Naive thymus-derived CD4-positive, alpha-beta T cell (primary cell): ENCODE measurements at regions not wholly inside any gene's neighbourhood (a gene's known extent, or its start where the extent isn't known, plus 50 kb on each side); places are given as distances from the start of the nearest gene placed in this dataset.

ENCODE experiments used
- ATAC-seq: fragments of 150-1000 bp; cut with Tn5 transposase; 2 replicates; pipeline ENCODE4 v1.10.0; 2021; ENCODE audit warnings: mild to moderate bottlenecking, moderate library complexity
- CTCF ChIA-PET: fragments of 350-600 bp; sonication (Branson Sonifier 250); formaldehyde crosslinking; loops from one replicate; lab custom pipeline; 2021; ENCODE audit warnings: antibody characterized with exemption; lab: Charles Lee
- POLR2A ChIA-PET: fragments of 350-600 bp; sonication (Branson Sonifier 250); formaldehyde crosslinking; loops from one replicate; lab custom pipeline; 2021; ENCODE audit warnings: antibody characterized with exemption, inconsistent platforms; lab: Charles Lee
- DNase-seq, 9 donors: peaks; one replicate each; pipeline versions ENCODE4 v3.0.0 to v3.0.0-alpha.2; 2020 to 2022; ENCODE audit warnings: mixed read lengths in 1 of 9
- H3K27ac ChIP-seq: one replicate; pipeline ENCODE4 v1.7.0; 2013; ENCODE audit warnings: mild to moderate bottlenecking, low read depth, low read length, moderate library complexity
- H3K27me3 ChIP-seq, 2 donors: one replicate each; pipeline ENCODE4 v1.7.0; 2013; ENCODE audit warnings: low read length in 2 of 2, mild to moderate bottlenecking in 2 of 2, moderate library complexity in 2 of 2; ENCODE audit not compliant: control insufficient read depth in 2 of 2, insufficient read depth in 2 of 2
- H3K36me3 ChIP-seq, 3 experiments: 1 replicate in 2 of 3; 2 replicates in 1 of 3; pipeline ENCODE4 v1.7.0; 2013; ENCODE audit warnings: low read length in 3 of 3, mild to moderate bottlenecking in 3 of 3, moderate library complexity in 1 of 3; ENCODE audit not compliant: insufficient read depth in 3 of 3, control insufficient read depth in 2 of 3
- H3K4me1 ChIP-seq, 2 donors: one replicate each; pipeline ENCODE4 v1.7.0; 2013; ENCODE audit warnings: low read length in 2 of 2, mild to moderate bottlenecking in 2 of 2, moderate library complexity in 1 of 2; ENCODE audit not compliant: control insufficient read depth in 2 of 2, insufficient read depth in 2 of 2
- H3K4me3 ChIP-seq: 2 replicates; pipeline ENCODE4 v1.7.0; 2013; ENCODE audit warnings: mild to moderate bottlenecking, low read length
- H3K9me3 ChIP-seq, 3 experiments: 1 replicate in 2 of 3; 2 replicates in 1 of 3; pipeline ENCODE4 v1.7.0; 2013; ENCODE audit warnings: low read length in 3 of 3; ENCODE audit not compliant: control insufficient read depth in 2 of 3
- H3K27ac Mint-ChIP-seq, 9 donors: one replicate each; pipeline ENCODE4 v1.8.0; 2020 to 2022; ENCODE audit warnings: mixed read lengths in 9 of 9, mild to moderate bottlenecking in 8 of 9, moderate library complexity in 5 of 9, inconsistent platforms in 2 of 9
- H3K27me3 Mint-ChIP-seq, 5 donors: one replicate each; pipeline ENCODE4 v1.8.0; 2021 to 2022; ENCODE audit warnings: mixed read lengths in 5 of 5, mild to moderate bottlenecking in 1 of 5
- H3K36me3 Mint-ChIP-seq, 5 donors: one replicate each; pipeline ENCODE4 v1.8.0; 2020 to 2022; ENCODE audit warnings: mixed read lengths in 5 of 5, mild to moderate bottlenecking in 3 of 5, inconsistent platforms in 1 of 5
- H3K4me1 Mint-ChIP-seq, 7 donors: one replicate each; pipeline ENCODE4 v1.8.0; 2020 to 2022; ENCODE audit warnings: mixed read lengths in 7 of 7, mild to moderate bottlenecking in 3 of 7, inconsistent platforms in 1 of 7
- H3K4me3 Mint-ChIP-seq, 10 donors: one replicate each; pipeline ENCODE4 v1.8.0; 2020 to 2022; ENCODE audit warnings: mild to moderate bottlenecking in 10 of 10, mixed read lengths in 10 of 10, moderate library complexity in 6 of 10, inconsistent platforms in 2 of 10
- H3K9me3 Mint-ChIP-seq, 11 donors: one replicate each; pipeline ENCODE4 v1.8.0; 2020 to 2022; ENCODE audit warnings: mixed read lengths in 11 of 11, mild to moderate bottlenecking in 4 of 11, inconsistent platforms in 1 of 11, moderate library complexity in 1 of 11
- intact Hi-C, 2 donors: fragments of 100-400 bp; cut with micrococcal nuclease; formaldehyde crosslinking; loops; one replicate each; pipeline ENCODE4 v1.15.1; 2023

- Mint-ChIP-seq H3K4me1 (no peaks in the 10 kb centered on the region), H3K36me3 (no peaks in the 10 kb centered on the region), H3K9me3 (peaks cover 0 to 16% (median 7%) of the 10 kb centered on the region in 11 donors), H3K4me3 (no peak overlapping the region), H3K27me3 (no peaks in the 10 kb centered on the region), H3K27ac (no peak overlapping the region)
- no peak for DNase-seq
- Histone ChIP-seq H3K27ac (no peak overlapping the region), H3K4me1 (no peaks in the 10 kb centered on the region), H3K4me3 (no peak overlapping the region), H3K9me3 (no peaks in the 10 kb centered on the region), H3K27me3 (no peaks in the 10 kb centered on the region), H3K36me3 (no peaks in the 10 kb centered on the region)
- intact Hi-C loops, result no loop called here
- ChIA-PET CTCF (no interaction called here), POLR2A (no interaction called here)
- no peak for ATAC-seq
Observed at GRCh38 chr10:108230478-108231170, 1066.1 kb upstream of the SORCS1 start.

GRCh38 chr10:108208732-108209131, 1044.2 kb upstream of the SORCS1 start:
- H3K36me3 Mint-ChIP-seq, result peaks cover 0 to 3% (median 0%) of the 10 kb centered on the region in 5 donors

DNA sequence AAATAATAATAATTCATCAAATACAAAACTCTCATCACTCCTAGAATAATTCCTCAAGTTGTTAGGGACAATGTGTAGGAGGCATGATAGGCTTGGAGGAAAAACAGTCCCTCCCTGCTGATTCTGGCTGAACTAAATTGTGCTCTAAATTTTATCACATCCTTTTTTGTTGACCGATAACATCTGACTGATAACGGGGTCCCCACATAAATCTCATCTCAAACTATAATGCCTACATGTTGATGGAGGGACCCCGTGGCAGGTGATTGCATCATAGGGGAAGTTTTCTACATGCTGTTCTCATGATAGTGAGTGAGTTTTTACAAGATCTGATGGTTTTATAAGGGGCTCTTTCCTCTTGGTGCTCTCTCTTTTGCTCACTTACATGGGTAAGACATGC, 1043.5 kb upstream of the SORCS1 start:
- no peak for ATAC-seq
- CTCF ChIA-PET, result no interaction called here
- Mint-ChIP-seq H3K9me3 (peaks cover 0 to 21% (median 7%) of the 10 kb centered on the region in 11 donors), H3K27me3 (no peaks in the 10 kb centered on the region), H3K4me3 (no peak overlapping the region), H3K4me1 (no peaks in the 10 kb centered on the region), H3K36me3 (peaks cover 0 to 3% (median 0%) of the 10 kb centered on the region in 5 donors), H3K27ac (no peak overlapping the region)
- DNase-seq, result no peak
- Histone ChIP-seq H3K27me3 (no peaks in the 10 kb centered on the region), H3K4me1 (no peaks in the 10 kb centered on the region), H3K9me3 (no peaks in the 10 kb centered on the region), H3K36me3 (no peaks in the 10 kb centered on the region), H3K27ac (no peak overlapping the region), H3K4me3 (no peak overlapping the region)
- intact Hi-C loops, result no loop called here
- POLR2A ChIA-PET, result no interaction called here

More at GRCh38 chr10:108208732-108209131, 1044.2 kb upstream of the SORCS1 start:
- ATAC-seq (no peak), DNase-seq (no peak)
- Mint-ChIP-seq H3K4me1 (no peaks in the 10 kb centered on the region), H3K27me3 (no peaks in the 10 kb centered on the region), H3K4me3 (no peak overlapping the region), H3K9me3 (peaks cover 0 to 24% (median 5%) of the 10 kb centered on the region in 11 donors), H3K27ac (no peak overlapping the region)
- Histone ChIP-seq H3K4me3 (no peak overlapping the region), H3K36me3 (no peaks in the 10 kb centered on the region), H3K4me1 (no peaks in the 10 kb centered on the region), H3K27ac (no peak overlapping the region), H3K9me3 (no peaks in the 10 kb centered on the region), H3K27me3 (no peaks in the 10 kb centered on the region)
- POLR2A ChIA-PET, result no interaction called here
- CTCF ChIA-PET, result no interaction called here
- intact Hi-C loops, result no loop called here

- CTCF ChIA-PET, result no interaction called here
- no peaks in the 10 kb centered on the region for H3K27me3 Mint-ChIP-seq
- H3K36me3 Mint-ChIP-seq, result peaks cover 0 to 3% (median 0%) of the 10 kb centered on the region in 5 donors
Observed at GRCh38 chr10:108204528-108205305, 1040.2 kb upstream of the SORCS1 start.

DNA sequence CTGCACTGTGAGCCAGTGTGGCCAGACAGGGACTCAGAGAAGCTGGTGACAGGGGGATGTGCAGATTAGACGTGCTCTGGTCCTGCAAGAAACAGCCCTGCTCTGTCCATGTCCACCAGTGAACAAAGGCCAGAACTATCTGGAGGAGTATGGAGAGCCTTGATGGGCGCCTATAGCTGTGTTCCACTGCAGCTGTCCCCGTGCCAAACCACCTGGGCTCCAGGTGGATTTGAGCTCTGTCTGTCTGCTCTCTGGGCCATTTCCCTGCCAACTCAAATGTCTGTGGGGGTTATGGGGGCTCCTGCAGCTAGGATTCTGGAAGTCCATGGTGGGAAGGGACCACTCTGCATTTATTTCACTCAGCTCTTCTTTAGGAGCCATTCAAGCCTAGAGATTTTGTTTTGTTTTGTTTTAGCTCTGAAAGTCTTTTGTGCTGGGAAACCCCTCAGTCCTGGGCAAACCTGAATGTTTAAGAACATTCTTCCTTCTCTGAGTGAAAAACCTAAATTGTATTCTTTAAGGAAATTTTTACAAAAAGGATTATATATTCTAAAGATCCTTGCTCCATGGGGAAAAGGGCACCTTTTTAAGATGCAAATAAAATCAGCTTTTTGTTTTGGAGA, 1039.5 kb upstream of the SORCS1 start:
- H3K4me3 Mint-ChIP-seq, result no peak overlapping the region
- Histone ChIP-seq H3K27me3 (no peaks in the 10 kb centered on the region), H3K36me3 (no peaks in the 10 kb centered on the region), H3K27ac (no peak overlapping the region), H3K9me3 (no peaks in the 10 kb centered on the region), H3K4me1 (no peaks in the 10 kb centered on the region), H3K4me3 (no peak overlapping the region)
- H3K4me1 Mint-ChIP-seq, result no peaks in the 10 kb centered on the region
- ATAC-seq (no peak), DNase-seq (no peak)
- no peaks in the 10 kb centered on the region for H3K27me3 Mint-ChIP-seq
- intact Hi-C loops, result no loop called here
- H3K9me3 Mint-ChIP-seq, result peaks cover 0 to 15% (median 2%) of the 10 kb centered on the region in 11 donors
- ChIA-PET POLR2A (no interaction called here), CTCF (no interaction called here)
- H3K27ac Mint-ChIP-seq, result no peak overlapping the region
- peaks cover 0 to 3% (median 0%) of the 10 kb centered on the region in 5 donors for H3K36me3 Mint-ChIP-seq

More at GRCh38 chr10:108204528-108205305, 1040.2 kb upstream of the SORCS1 start:
- Mint-ChIP-seq H3K27ac (no peak overlapping the region), H3K9me3 (peaks cover 0 to 15% (median 2%) of the 10 kb centered on the region in 11 donors), H3K4me3 (no peak overlapping the region), H3K4me1 (no peaks in the 10 kb centered on the region)
- DNase-seq (no peak), ATAC-seq (no peak)
- POLR2A ChIA-PET, result no interaction called here
- H3K27me3 ChIP-seq, result no peaks in the 10 kb centered on the region
- no peaks in the 10 kb centered on the region for H3K4me1 ChIP-seq
- no peaks in the 10 kb centered on the region for H3K9me3 ChIP-seq
- intact Hi-C loops, result no loop called here
- no peak overlapping the region for H3K27ac ChIP-seq
- H3K36me3 ChIP-seq, result no peaks in the 10 kb centered on the region
- no peak overlapping the region for H3K4me3 ChIP-seq

DNA sequence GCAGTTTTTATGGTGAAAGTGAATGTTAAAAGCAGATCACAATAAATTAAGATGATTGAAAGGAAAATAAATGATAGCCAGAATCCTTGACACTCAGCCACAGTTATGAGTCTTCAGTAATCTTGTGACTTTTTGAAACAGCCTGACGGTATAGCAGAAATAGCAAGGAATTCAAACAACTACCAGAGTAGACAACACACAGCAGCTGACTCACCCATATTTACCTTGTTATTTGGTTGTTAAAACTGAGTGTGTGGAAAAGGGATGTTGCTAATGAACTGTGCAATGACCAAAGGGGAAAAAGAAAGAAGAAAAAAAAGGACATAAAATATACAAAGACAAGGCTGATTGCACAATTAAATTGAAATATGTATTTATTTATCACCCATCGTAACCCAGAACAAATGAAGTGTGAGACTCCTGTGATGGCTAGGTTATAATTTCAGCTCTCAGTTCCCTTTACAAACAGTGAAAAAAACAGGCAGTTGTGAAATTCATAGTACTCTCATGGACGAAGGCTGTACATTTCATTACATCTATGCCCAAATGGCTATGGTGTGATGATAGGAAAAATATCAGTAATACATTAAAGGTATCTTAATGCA, 1023.0 kb upstream of the SORCS1 start:
- Histone ChIP-seq H3K27me3 (no peaks in the 10 kb centered on the region), H3K36me3 (no peaks in the 10 kb centered on the region), H3K4me1 (no peaks in the 10 kb centered on the region), H3K27ac (no peak overlapping the region), H3K9me3 (no peaks in the 10 kb centered on the region), H3K4me3 (no peak overlapping the region)
- no peak overlapping the region for H3K27ac Mint-ChIP-seq
- CTCF ChIA-PET, result no interaction called here
- H3K4me3 Mint-ChIP-seq, result no peak overlapping the region
- H3K4me1 Mint-ChIP-seq, result no peaks in the 10 kb centered on the region
- POLR2A ChIA-PET, result no interaction called here
- peaks cover 4 to 28% (median 10%) of the 10 kb centered on the region in 11 donors for H3K9me3 Mint-ChIP-seq
- intact Hi-C loops, result no loop called here
- H3K36me3 Mint-ChIP-seq, result no peaks in the 10 kb centered on the region
- no peaks in the 10 kb centered on the region for H3K27me3 Mint-ChIP-seq
- ATAC-seq, result no peak
- no peak for DNase-seq
